ENCODE measurements at regions not wholly inside any gene's neighbourhood (a gene's known extent, or its start where the extent isn't known, plus 50 kb on each side); places are given as distances from the start of the nearest gene placed in this dataset.

- peak; percentile 16 for DNase-seq
- H3K27ac Mint-ChIP-seq: no peak overlapping the region
- peaks cover 15% of the 10 kb centered on the region for H3K9me3 Mint-ChIP-seq
- no peaks in the 10 kb centered on the region for H3K36me3 Mint-ChIP-seq (ENCODE audit: low read depth)
- no peaks in the 10 kb centered on the region for H3K27me3 Mint-ChIP-seq (ENCODE audit: insufficient read depth)
- no peaks in the 10 kb centered on the region for H3K4me1 Mint-ChIP-seq (ENCODE audit: low read depth)
- no peak overlapping the region for H3K4me3 Mint-ChIP-seq
- no peak for TF ChIP-seq CTCF (IDR thresholded peaks at IDR 0.05)
Observed at GRCh38 chr3:95923496-95924210, 890.7 kb upstream of the EPHA6 start.

DNA sequence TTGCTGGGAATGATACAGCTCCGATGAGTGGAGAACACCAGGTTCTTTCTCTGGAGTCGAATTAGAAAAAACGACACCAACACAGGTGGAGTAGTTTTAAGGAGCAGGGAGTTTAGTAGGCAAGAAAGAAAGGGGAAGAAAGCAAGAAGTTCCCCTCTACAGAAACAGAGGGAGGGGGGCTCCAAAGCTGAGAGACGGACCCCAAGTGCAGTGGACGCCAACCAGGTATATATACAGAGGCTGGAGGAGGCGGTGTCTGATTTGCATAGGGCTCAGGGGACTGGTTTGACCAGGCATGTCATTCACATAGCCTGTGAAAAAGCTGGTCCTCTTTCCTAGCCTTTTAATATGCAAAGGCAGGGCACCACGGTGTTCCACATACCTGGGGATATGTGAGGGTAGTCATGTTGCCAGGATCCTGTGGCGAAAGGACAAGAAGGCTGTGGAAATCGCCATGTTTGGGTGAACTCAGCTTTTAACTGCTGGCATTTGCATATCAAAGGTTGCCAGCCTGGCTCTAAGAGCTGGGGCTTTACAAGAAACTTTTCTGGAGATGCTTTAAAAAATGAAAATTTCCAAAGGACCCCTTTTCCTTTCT is 887.4 kb upstream of the EPHA6 start:
- no peaks in the 10 kb centered on the region for H3K36me3 Mint-ChIP-seq (ENCODE audit: low read depth)
- no peaks in the 10 kb centered on the region for H3K4me1 Mint-ChIP-seq (ENCODE audit: low read depth)
- no peak overlapping the region for H3K4me3 Mint-ChIP-seq
- no peak for TF ChIP-seq CTCF (IDR thresholded peaks at IDR 0.05)
- H3K27ac Mint-ChIP-seq: no peak overlapping the region
- no peaks in the 10 kb centered on the region for H3K27me3 Mint-ChIP-seq (ENCODE audit: insufficient read depth)
- peaks cover 14% of the 10 kb centered on the region for H3K9me3 Mint-ChIP-seq
- no peak for DNase-seq

GRCh38 chr3:95934181-95934580 is 880.2 kb upstream of the EPHA6 start:
- H3K27me3 Mint-ChIP-seq (ENCODE audit: insufficient read depth): no peaks in the 10 kb centered on the region
- no peaks in the 10 kb centered on the region for H3K36me3 Mint-ChIP-seq (ENCODE audit: low read depth)
- no peaks in the 10 kb centered on the region for H3K4me1 Mint-ChIP-seq (ENCODE audit: low read depth)
- peaks cover 24% of the 10 kb centered on the region for H3K9me3 Mint-ChIP-seq
- DNase-seq: no peak
- no peak overlapping the region for H3K4me3 Mint-ChIP-seq
- H3K27ac Mint-ChIP-seq: no peak overlapping the region
- no peak for TF ChIP-seq CTCF (IDR thresholded peaks at IDR 0.05)

- Mint-ChIP-seq H3K36me3 (ENCODE audit: low read depth) (no peaks in the 10 kb centered on the region), H3K27me3 (ENCODE audit: insufficient read depth) (no peaks in the 10 kb centered on the region), H3K27ac (no peak overlapping the region), H3K4me3 (no peak overlapping the region), H3K9me3 (peaks cover 35% of the 10 kb centered on the region), H3K4me1 (ENCODE audit: low read depth) (no peaks in the 10 kb centered on the region)
- no peak for DNase-seq
- no peak for TF ChIP-seq CTCF (IDR thresholded peaks at IDR 0.05)
Observed at GRCh38 chr3:95939235-95939809, 875.1 kb upstream of the EPHA6 start.

DNA sequence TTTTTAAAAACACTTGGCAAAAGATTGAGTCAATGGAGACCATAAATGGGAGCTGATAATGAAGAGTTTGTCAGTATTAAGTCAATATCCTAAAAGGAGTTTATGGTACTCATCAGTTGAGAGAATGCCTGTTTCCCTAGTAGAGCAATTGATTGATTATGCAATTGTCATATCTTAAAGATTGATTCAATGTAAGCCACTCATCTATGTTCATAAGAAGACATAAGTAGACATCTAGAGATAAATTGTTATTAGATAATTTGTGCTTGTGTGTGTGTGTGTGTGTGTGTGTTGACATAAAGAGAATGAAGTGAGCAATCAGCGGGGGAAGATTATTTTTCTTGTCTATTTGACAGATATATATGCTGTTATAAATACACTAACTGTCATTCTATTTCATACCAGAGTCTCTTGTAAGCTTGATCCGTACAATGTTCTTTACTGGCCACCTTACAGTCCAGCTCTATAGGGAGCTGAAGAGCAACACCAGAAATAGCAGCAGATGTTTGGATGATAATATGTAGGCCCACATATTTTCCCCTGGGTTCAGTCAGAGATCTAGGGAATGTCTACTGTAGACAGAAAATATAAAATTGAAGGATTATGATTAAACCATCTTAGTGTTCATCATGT is 848.6 kb upstream of the EPHA6 start:
- DNase-seq: no peak
- H3K27me3 Mint-ChIP-seq (ENCODE audit: insufficient read depth): no peaks in the 10 kb centered on the region
- H3K4me1 Mint-ChIP-seq (ENCODE audit: low read depth): no peaks in the 10 kb centered on the region
- no peak overlapping the region for H3K27ac Mint-ChIP-seq
- no peaks in the 10 kb centered on the region for H3K36me3 Mint-ChIP-seq (ENCODE audit: low read depth)
- H3K9me3 Mint-ChIP-seq: peaks cover 8% of the 10 kb centered on the region; the same call in 1 of the 2 replicates
- TF ChIP-seq CTCF (IDR thresholded peaks at IDR 0.05): no peak
- no peak overlapping the region for H3K4me3 Mint-ChIP-seq

All from HFFc6 (cell line).